Stomach (tissue), 4 donors: ENCODE measurements at regions not wholly inside any gene's neighbourhood (a gene's known extent, or its start where the extent isn't known, plus 50 kb on each side); places are given as distances from the start of the nearest gene placed in this dataset.

Experiments
- POLR2A ChIP-seq, 4 donors: fragments of 450-650 bp; IDR thresholded peaks; one replicate each; pipeline ENCODE4 v1.6.1; 2016; ENCODE audit warnings: antibody characterized with exemption in 4 of 4, control low read depth in 2 of 4, mild to moderate bottlenecking in 1 of 4, moderate library complexity in 1 of 4
- TF ChIP-seq, protein P1 (sequence below), 7 experiments: fragments of 450-650 bp in 4 of 7; fragments of 200-600 bp in 3 of 7; sonication (generic) in 3 of 7; IDR thresholded peaks; one replicate each; pipeline ENCODE4 v1.5.1; 2016 to 2019; ENCODE audit warnings: antibody characterized with exemption in 7 of 7, control low read depth in 2 of 7, mild to moderate bottlenecking in 1 of 7

GRCh38 chr12:89278169-89278568, 74.1 kb downstream of the DUSP6 start:
- TF ChIP-seq, protein P1, sequence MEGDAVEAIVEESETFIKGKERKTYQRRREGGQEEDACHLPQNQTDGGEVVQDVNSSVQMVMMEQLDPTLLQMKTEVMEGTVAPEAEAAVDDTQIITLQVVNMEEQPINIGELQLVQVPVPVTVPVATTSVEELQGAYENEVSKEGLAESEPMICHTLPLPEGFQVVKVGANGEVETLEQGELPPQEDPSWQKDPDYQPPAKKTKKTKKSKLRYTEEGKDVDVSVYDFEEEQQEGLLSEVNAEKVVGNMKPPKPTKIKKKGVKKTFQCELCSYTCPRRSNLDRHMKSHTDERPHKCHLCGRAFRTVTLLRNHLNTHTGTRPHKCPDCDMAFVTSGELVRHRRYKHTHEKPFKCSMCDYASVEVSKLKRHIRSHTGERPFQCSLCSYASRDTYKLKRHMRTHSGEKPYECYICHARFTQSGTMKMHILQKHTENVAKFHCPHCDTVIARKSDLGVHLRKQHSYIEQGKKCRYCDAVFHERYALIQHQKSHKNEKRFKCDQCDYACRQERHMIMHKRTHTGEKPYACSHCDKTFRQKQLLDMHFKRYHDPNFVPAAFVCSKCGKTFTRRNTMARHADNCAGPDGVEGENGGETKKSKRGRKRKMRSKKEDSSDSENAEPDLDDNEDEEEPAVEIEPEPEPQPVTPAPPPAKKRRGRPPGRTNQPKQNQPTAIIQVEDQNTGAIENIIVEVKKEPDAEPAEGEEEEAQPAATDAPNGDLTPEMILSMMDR (IDR thresholded peaks at IDR 0.05) = no peak
- TF ChIP-seq POLR2A (IDR thresholded peaks at IDR 0.05) = no peak
